HEK293 (cell line): ENCODE measurements at regions not wholly inside any gene's neighbourhood (a gene's known extent, or its start where the extent isn't known, plus 50 kb on each side); places are given as distances from the start of the nearest gene placed in this dataset.

ENCODE experiments used
- CTCF ChIA-PET: fragments of 350-600 bp; formaldehyde crosslinking; extraction: SDS; loops from one replicate; lab custom pipeline; 2021; ENCODE audit warnings: antibody characterized with exemption; lab: Yijun Ruan, JAX
- POLR2A ChIA-PET: fragments of 300-600 bp; formaldehyde crosslinking; extraction: SDS; loops from one replicate; lab custom pipeline; 2020; ENCODE audit warnings: antibody characterized with exemption, inconsistent platforms; lab: Yijun Ruan, JAX
- H3K27ac ChIP-seq: fragments of 200-500 bp; sonication (Bioruptor generic); 2 replicates; pipeline ENCODE4 v1.5.1; 2014; ENCODE audit warnings: low read depth, low read length, control low read depth, inconsistent platforms; ENCODE audit errors: extremely low read depth
- H3K36me3 ChIP-seq, 2 experiments: fragments of 200-500 bp in 1 of 2; sonication (Bioruptor generic) in 1 of 2; 1 replicate in 1 of 2; 2 replicates in 1 of 2; pipeline ENCODE4 v1.5.1; 2014 to 2017; ENCODE audit warnings: inconsistent platforms in 2 of 2, low read length in 2 of 2; ENCODE audit not compliant: control insufficient read depth in 2 of 2, insufficient read depth in 1 of 2
- H3K4me1 ChIP-seq: fragments of 200-500 bp; sonication (Bioruptor generic); 2 replicates; pipeline ENCODE4 v1.5.1; 2014; ENCODE audit warnings: mild to moderate bottlenecking, low read length, inconsistent platforms; ENCODE audit not compliant: control insufficient read depth, insufficient read depth
- H3K4me3 ChIP-seq: 2 replicates; pipeline ENCODE4 v1.5.1; 2011; ENCODE audit warnings: low read depth, mild to moderate bottlenecking, control low read depth, low read length, moderate library complexity
- H3K9me3 ChIP-seq: fragments of 200-500 bp; sonication (Bioruptor generic); 2 replicates; pipeline ENCODE4 v1.5.1; 2014; ENCODE audit warnings: low read depth, low read length, inconsistent platforms; ENCODE audit not compliant: control insufficient read depth, insufficient read depth
- FEZF1 ChIP-seq: fragments of 450-650 bp; formaldehyde crosslinking; IDR thresholded peaks from 2 replicates; pipeline ENCODE4 v1.5.1; 2016; ENCODE audit warnings: missing biosample characterization, missing genetic modification characterization
- HOXA7 ChIP-seq: sonication (generic); formaldehyde crosslinking; IDR thresholded peaks from 2 replicates; pipeline ENCODE4 v1.8.1; 2022; ENCODE audit warnings: missing genetic modification reagents, borderline replicate concordance
- HOXD13 ChIP-seq: sonication (generic); formaldehyde crosslinking; IDR thresholded peaks from 2 replicates; pipeline ENCODE4 v1.8.0; 2022; ENCODE audit warnings: missing genetic modification reagents, borderline replicate concordance
- TRIM28 ChIP-seq: IDR thresholded peaks from 2 replicates; pipeline ENCODE4 v1.6.1; 2011; ENCODE audit warnings: low read length, control low read depth, borderline replicate concordance
- WT1 ChIP-seq: fragments of 450-650 bp; formaldehyde crosslinking; IDR thresholded peaks from 2 replicates; pipeline ENCODE4 v1.5.1; 2016; ENCODE audit warnings: missing biosample characterization, missing genetic modification characterization
- ZNF16 ChIP-seq: fragments of 450-650 bp; formaldehyde crosslinking; IDR thresholded peaks from 2 replicates; pipeline ENCODE4 v1.5.1; 2016; ENCODE audit warnings: low read depth, missing biosample characterization, missing genetic modification characterization
- ZNF248 ChIP-seq: fragments of 450-650 bp; formaldehyde crosslinking; IDR thresholded peaks from 2 replicates; pipeline ENCODE4 v1.5.1; 2017; ENCODE audit warnings: missing biosample characterization, missing genetic modification characterization
- ZNF341 ChIP-seq: fragments of 450-650 bp; formaldehyde crosslinking; IDR thresholded peaks from 2 replicates; pipeline ENCODE4; 2016; ENCODE audit warnings: low read depth, missing biosample characterization, missing genetic modification characterization
- ZNF48 ChIP-seq: fragments of 450-650 bp; formaldehyde crosslinking; IDR thresholded peaks from 2 replicates; pipeline ENCODE4 v1.5.1; 2016; ENCODE audit warnings: missing biosample characterization, missing genetic modification characterization
- ZNF510 ChIP-seq: fragments of 450-650 bp; formaldehyde crosslinking; IDR thresholded peaks from 2 replicates; pipeline ENCODE4 v1.5.1; 2018; ENCODE audit warnings: mild to moderate bottlenecking, missing genetic modification characterization, missing biosample characterization; ENCODE audit not compliant: insufficient replicate concordance
- ZNF555 ChIP-seq: fragments of 450-650 bp; formaldehyde crosslinking; conservative IDR thresholded peaks from 2 replicates; pipeline ENCODE4 v1.5.1; 2017; ENCODE audit warnings: missing biosample characterization, mild to moderate bottlenecking, missing genetic modification characterization, inconsistent platforms
- ZNF585B ChIP-seq: fragments of 450-650 bp; formaldehyde crosslinking; IDR thresholded peaks from 2 replicates; pipeline ENCODE4 v1.5.1; 2016; ENCODE audit warnings: missing biosample characterization, missing genetic modification characterization
- ZNF843 ChIP-seq: fragments of 450-650 bp; formaldehyde crosslinking; IDR thresholded peaks from 2 replicates; pipeline ENCODE4 v1.5.1; 2016; ENCODE audit warnings: missing biosample characterization, missing genetic modification characterization
- TF ChIP-seq, protein P1 (sequence below): fragments of 450-650 bp; formaldehyde crosslinking; IDR thresholded peaks from 2 replicates; pipeline ENCODE4 v1.5.1; 2016; ENCODE audit warnings: missing biosample characterization, missing genetic modification characterization, low read depth
- TF ChIP-seq, protein P2 (sequence below): fragments of 450-650 bp; formaldehyde crosslinking; IDR thresholded peaks from 2 replicates; pipeline ENCODE4 v1.5.1; 2016; ENCODE audit warnings: missing biosample characterization, missing genetic modification characterization
- TF ChIP-seq, protein P3 (sequence below): fragments of 450-650 bp; IDR thresholded peaks from 2 replicates; pipeline ENCODE4 v1.5.1; 2018; ENCODE audit warnings: missing biosample characterization, mild to moderate bottlenecking, missing genetic modification characterization

DNA sequence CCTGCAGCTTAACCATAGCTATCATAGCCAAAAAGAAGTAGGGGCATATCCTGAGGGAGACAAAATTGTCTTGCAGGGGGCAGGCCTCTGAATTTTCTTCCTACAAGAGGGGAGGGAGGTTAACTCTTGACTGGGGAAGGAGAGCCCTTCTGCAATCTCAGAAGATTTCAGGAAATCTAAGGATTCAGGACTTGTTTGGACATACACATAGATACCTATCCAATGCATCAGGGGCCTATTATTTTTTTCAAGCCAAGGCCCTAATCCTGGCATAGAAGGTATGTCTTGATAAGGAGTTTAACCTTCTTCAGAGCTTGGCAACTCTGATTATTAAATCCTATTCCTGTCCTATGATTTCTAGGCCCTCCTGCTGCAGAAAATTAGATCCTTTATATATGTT lies 375.1 kb upstream of the ACTBL2 start:
- POLR2A ChIA-PET = no interaction called here
- TF ChIP-seq ZNF843 (tag by site-specific recombination) (no peak), TRIM28 (no peak), ZNF585B (tag by site-specific recombination) (no peak), ZNF510 (tag by site-specific recombination) (no peak), FEZF1 (tag by site-specific recombination) (no peak), ZNF48 (no peak), ZNF248 (tag by site-specific recombination) (no peak), ZNF16 (no peak), ZNF555 (tag by site-specific recombination) (no peak), HOXD13 (no peak), WT1 (tag by site-specific recombination) (no peak), HOXA7 (CRISPR knock-in tag) (no peak)
- TF ChIP-seq, protein P1, sequence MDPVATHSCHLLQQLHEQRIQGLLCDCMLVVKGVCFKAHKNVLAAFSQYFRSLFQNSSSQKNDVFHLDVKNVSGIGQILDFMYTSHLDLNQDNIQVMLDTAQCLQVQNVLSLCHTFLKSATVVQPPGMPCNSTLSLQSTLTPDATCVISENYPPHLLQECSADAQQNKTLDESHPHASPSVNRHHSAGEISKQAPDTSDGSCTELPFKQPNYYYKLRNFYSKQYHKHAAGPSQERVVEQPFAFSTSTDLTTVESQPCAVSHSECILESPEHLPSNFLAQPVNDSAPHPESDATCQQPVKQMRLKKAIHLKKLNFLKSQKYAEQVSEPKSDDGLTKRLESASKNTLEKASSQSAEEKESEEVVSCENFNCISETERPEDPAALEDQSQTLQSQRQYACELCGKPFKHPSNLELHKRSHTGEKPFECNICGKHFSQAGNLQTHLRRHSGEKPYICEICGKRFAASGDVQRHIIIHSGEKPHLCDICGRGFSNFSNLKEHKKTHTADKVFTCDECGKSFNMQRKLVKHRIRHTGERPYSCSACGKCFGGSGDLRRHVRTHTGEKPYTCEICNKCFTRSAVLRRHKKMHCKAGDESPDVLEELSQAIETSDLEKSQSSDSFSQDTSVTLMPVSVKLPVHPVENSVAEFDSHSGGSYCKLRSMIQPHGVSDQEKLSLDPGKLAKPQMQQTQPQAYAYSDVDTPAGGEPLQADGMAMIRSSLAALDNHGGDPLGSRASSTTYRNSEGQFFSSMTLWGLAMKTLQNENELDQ (tag by site-specific recombination) = no peak
- TF ChIP-seq, protein P2, sequence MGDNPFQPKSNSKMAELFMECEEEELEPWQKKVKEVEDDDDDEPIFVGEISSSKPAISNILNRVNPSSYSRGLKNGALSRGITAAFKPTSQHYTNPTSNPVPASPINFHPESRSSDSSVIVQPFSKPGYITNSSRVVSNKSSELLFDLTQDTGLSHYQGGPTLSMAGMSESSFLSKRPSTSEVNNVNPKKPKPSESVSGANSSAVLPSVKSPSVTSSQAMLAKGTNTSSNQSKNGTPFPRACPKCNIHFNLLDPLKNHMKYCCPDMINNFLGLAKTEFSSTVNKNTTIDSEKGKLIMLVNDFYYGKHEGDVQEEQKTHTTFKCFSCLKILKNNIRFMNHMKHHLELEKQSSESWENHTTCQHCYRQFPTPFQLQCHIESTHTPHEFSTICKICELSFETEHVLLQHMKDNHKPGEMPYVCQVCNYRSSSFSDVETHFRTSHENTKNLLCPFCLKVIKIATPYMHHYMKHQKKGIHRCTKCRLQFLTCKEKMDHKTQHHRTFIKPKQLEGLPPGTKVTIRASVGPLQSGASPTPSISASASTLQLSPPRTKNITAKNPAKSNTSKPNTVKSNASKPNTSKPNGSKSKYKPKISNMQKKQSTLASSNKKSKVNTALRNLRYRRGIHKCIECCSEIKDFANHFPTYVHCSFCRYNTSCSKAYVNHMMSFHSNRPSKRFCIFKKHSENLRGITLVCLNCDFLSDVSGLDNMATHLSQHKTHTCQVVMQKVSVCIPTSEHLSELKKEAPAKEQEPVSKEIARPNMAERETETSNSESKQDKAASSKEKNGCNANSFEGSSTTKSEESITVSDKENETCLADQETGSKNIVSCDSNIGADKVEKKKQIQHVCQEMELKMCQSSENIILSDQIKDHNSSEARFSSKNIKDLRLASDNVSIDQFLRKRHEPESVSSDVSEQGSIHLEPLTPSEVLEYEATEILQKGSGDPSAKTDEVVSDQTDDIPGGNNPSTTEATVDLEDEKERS (tag by site-specific recombination) = no peak

DNA sequence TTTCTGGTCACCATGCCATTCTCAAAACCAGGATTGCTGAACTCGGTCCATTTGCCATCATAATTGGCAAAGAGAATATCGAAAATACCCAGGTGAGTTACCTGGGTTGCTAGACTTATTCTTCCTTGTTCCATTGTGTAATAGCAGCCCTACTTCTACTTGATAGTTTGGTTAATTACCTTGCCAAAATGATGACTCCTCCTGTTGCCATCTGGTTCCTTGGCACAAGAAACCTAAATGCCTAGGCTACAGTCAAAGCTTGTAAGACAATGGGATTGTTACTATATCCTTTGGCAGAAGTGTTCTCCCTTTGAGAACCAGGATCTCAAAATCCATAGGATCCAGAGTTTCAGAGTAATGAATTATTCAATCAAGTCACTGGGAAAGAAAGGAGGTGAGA lies 373.2 kb upstream of the ACTBL2 start:
- no peaks in the 10 kb centered on the region for H3K36me3 ChIP-seq
- no peaks in the 10 kb centered on the region for H3K4me1 ChIP-seq
- ChIA-PET POLR2A (no interaction called here), CTCF (no interaction called here)
- no peak overlapping the region for H3K27ac ChIP-seq
- H3K9me3 ChIP-seq = no peaks in the 10 kb centered on the region
- no peak overlapping the region for H3K4me3 ChIP-seq
- no peak for TF ChIP-seq ZNF341
- TF ChIP-seq, protein P3, sequence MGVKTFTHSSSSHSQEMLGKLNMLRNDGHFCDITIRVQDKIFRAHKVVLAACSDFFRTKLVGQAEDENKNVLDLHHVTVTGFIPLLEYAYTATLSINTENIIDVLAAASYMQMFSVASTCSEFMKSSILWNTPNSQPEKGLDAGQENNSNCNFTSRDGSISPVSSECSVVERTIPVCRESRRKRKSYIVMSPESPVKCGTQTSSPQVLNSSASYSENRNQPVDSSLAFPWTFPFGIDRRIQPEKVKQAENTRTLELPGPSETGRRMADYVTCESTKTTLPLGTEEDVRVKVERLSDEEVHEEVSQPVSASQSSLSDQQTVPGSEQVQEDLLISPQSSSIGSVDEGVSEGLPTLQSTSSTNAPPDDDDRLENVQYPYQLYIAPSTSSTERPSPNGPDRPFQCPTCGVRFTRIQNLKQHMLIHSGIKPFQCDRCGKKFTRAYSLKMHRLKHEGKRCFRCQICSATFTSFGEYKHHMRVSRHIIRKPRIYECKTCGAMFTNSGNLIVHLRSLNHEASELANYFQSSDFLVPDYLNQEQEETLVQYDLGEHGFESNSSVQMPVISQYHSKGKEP (tag by site-specific recombination) = no peak

More for the DNA sequence above, 375.1 kb upstream of the ACTBL2 start:
- Histone ChIP-seq H3K4me1 (no peaks in the 10 kb centered on the region), H3K4me3 (no peak overlapping the region), H3K36me3 (no peaks in the 10 kb centered on the region), H3K9me3 (no peaks in the 10 kb centered on the region), H3K27ac (no peak overlapping the region)
- CTCF ChIA-PET = no interaction called here
